IPS-15b (cell line): ENCODE measurements at regions not wholly inside any gene's neighbourhood (a gene's known extent, or its start where the extent isn't known, plus 50 kb on each side); places are given as distances from the start of the nearest gene placed in this dataset.
"Not testable (repeated sequence)": the region's sequence is repeated elsewhere in the genome, so short reads cannot be mapped to it uniquely, and the experiment has no call there.

Source experiments
- H3K27me3 ChIP-seq: one replicate; pipeline ENCODE4 v1.6.1; 2013; ENCODE audit warnings: low read length; ENCODE audit not compliant: control insufficient read depth, insufficient read depth
- H3K36me3 ChIP-seq: one replicate; pipeline ENCODE4 v1.6.1; 2013; ENCODE audit warnings: low read length; ENCODE audit not compliant: control insufficient read depth, insufficient read depth
- H3K4me1 ChIP-seq: one replicate; pipeline ENCODE4 v1.6.1; 2013; ENCODE audit warnings: mild to moderate bottlenecking, low read length; ENCODE audit not compliant: control insufficient read depth, insufficient read depth
- H3K4me3 ChIP-seq: one replicate; pipeline ENCODE4 v1.5.1; 2013; ENCODE audit warnings: low read depth, low read length
- H3K9ac ChIP-seq: one replicate; pipeline ENCODE4 v1.6.1; 2013; ENCODE audit warnings: low read depth, mild to moderate bottlenecking, low read length
- H3K9me3 ChIP-seq: one replicate; pipeline ENCODE4 v1.6.1; 2013; ENCODE audit warnings: mild to moderate bottlenecking, low read length; ENCODE audit not compliant: control insufficient read depth, insufficient read depth

GRCh38 chr3:81086348-81086747, 675.1 kb downstream of the GBE1 start:
- Histone ChIP-seq H3K9ac (no peak overlapping the region), H3K4me1 (no peaks in the 10 kb centered on the region), H3K27me3 (no peaks in the 10 kb centered on the region), H3K9me3 (peaks cover 4% of the 10 kb centered on the region), H3K36me3 (no peaks in the 10 kb centered on the region), H3K4me3 (no peak overlapping the region)

- H3K36me3 ChIP-seq = no peaks in the 10 kb centered on the region
- no peaks in the 10 kb centered on the region for H3K9me3 ChIP-seq
- no peak overlapping the region for H3K9ac ChIP-seq
- H3K4me3 ChIP-seq = no peak overlapping the region
- H3K27me3 ChIP-seq = no peaks in the 10 kb centered on the region
- H3K4me1 ChIP-seq = no peaks in the 10 kb centered on the region
Observed at GRCh38 chr3:81080608-81081007, 680.8 kb downstream of the GBE1 start.

GRCh38 chr3:81072591-81072990, 688.9 kb downstream of the GBE1 start:
- Histone ChIP-seq H3K9me3 (no peaks in the 10 kb centered on the region), H3K36me3 (no peaks in the 10 kb centered on the region), H3K4me3 (no peak overlapping the region), H3K4me1 (no peaks in the 10 kb centered on the region), H3K9ac (no peak overlapping the region), H3K27me3 (no peaks in the 10 kb centered on the region)

GRCh38 chr3:81068546-81068945, 692.9 kb downstream of the GBE1 start:
- no peaks in the 10 kb centered on the region for H3K9me3 ChIP-seq
- H3K27me3 ChIP-seq = no peaks in the 10 kb centered on the region
- no peaks in the 10 kb centered on the region for H3K4me1 ChIP-seq
- no peak overlapping the region for H3K9ac ChIP-seq
- H3K4me3 ChIP-seq = no peak overlapping the region
- H3K36me3 ChIP-seq = no peaks in the 10 kb centered on the region

GRCh38 chr3:81063896-81064295, 697.5 kb downstream of the GBE1 start:
- H3K27me3 ChIP-seq = no peaks in the 10 kb centered on the region
- no peaks in the 10 kb centered on the region for H3K36me3 ChIP-seq
- H3K9me3 ChIP-seq = no peaks in the 10 kb centered on the region
- no peak overlapping the region for H3K9ac ChIP-seq
- H3K4me1 ChIP-seq = no peaks in the 10 kb centered on the region
- H3K4me3 ChIP-seq = no peak overlapping the region

- not testable (repeated sequence) for H3K9me3 ChIP-seq, H3K9ac ChIP-seq, H3K27me3 ChIP-seq, H3K36me3 ChIP-seq, H3K4me1 ChIP-seq, H3K4me3 ChIP-seq
Observed at GRCh38 chr3:81051133-81051532, 710.3 kb downstream of the GBE1 start.

- Histone ChIP-seq H3K4me3 (no peak overlapping the region), H3K4me1 (no peaks in the 10 kb centered on the region), H3K27me3 (no peaks in the 10 kb centered on the region), H3K9me3 (no peaks in the 10 kb centered on the region), H3K36me3 (no peaks in the 10 kb centered on the region), H3K9ac (no peak overlapping the region)
Observed at GRCh38 chr3:81048058-81048665, 713.3 kb downstream of the GBE1 start.

- Histone ChIP-seq H3K4me1 (no peaks in the 10 kb centered on the region), H3K4me3 (no peak overlapping the region), H3K9ac (no peak overlapping the region), H3K27me3 (no peaks in the 10 kb centered on the region), H3K9me3 (no peaks in the 10 kb centered on the region), H3K36me3 (no peaks in the 10 kb centered on the region)
Observed at GRCh38 chr3:81045976-81046375, 715.5 kb downstream of the GBE1 start.

GRCh38 chr3:81045246-81045645, 716.2 kb downstream of the GBE1 start:
- Histone ChIP-seq H3K9me3 (no peaks in the 10 kb centered on the region), H3K4me1 (no peaks in the 10 kb centered on the region), H3K4me3 (no peak overlapping the region), H3K9ac (no peak overlapping the region), H3K27me3 (no peaks in the 10 kb centered on the region), H3K36me3 (no peaks in the 10 kb centered on the region)

- H3K9me3 ChIP-seq = no peaks in the 10 kb centered on the region
- H3K4me3 ChIP-seq = no peak overlapping the region
- H3K27me3 ChIP-seq = no peaks in the 10 kb centered on the region
- H3K4me1 ChIP-seq = no peaks in the 10 kb centered on the region
- no peak overlapping the region for H3K9ac ChIP-seq
- H3K36me3 ChIP-seq = no peaks in the 10 kb centered on the region
Observed at GRCh38 chr3:81043660-81044199, 717.7 kb downstream of the GBE1 start.

GRCh38 chr3:81043009-81043408, 718.4 kb downstream of the GBE1 start:
- no peaks in the 10 kb centered on the region for H3K36me3 ChIP-seq
- H3K27me3 ChIP-seq = no peaks in the 10 kb centered on the region
- H3K9ac ChIP-seq = no peak overlapping the region
- no peaks in the 10 kb centered on the region for H3K4me1 ChIP-seq
- no peaks in the 10 kb centered on the region for H3K9me3 ChIP-seq
- H3K4me3 ChIP-seq = no peak overlapping the region

GRCh38 chr3:81041331-81041730, 720.1 kb downstream of the GBE1 start:
- no peaks in the 10 kb centered on the region for H3K9me3 ChIP-seq
- H3K4me3 ChIP-seq = no peak overlapping the region
- H3K27me3 ChIP-seq = no peaks in the 10 kb centered on the region
- H3K4me1 ChIP-seq = no peaks in the 10 kb centered on the region
- no peak overlapping the region for H3K9ac ChIP-seq
- H3K36me3 ChIP-seq = no peaks in the 10 kb centered on the region
